Testis (tissue), 2 donors: ENCODE measurements at regions not wholly inside any gene's neighbourhood (a gene's known extent, or its start where the extent isn't known, plus 50 kb on each side); places are given as distances from the start of the nearest gene placed in this dataset.

ENCODE experiments used
- CTCF ChIP-seq, 3 experiments: fragments of 450-650 bp in 2 of 3; fragments of 200-600 bp in 1 of 3; sonication (generic) in 1 of 3; IDR thresholded peaks; one replicate each; pipeline ENCODE4 v1.5.1; 2016 to 2019; ENCODE audit warnings: antibody characterized with exemption in 3 of 3, mild to moderate bottlenecking in 2 of 3, moderate library complexity in 1 of 3
- POLR2A ChIP-seq: fragments of 450-650 bp; IDR thresholded peaks from one replicate; pipeline ENCODE4 v1.6.1; 2017; ENCODE audit warnings: antibody characterized with exemption, mild to moderate bottlenecking, moderate library complexity

GRCh38 chr5:68440651-68441050 is 225.1 kb downstream of the PIK3R1 start:
- TF ChIP-seq CTCF (IDR thresholded peaks at IDR 0.05) (no peak), POLR2A (no peak)
